IMR-90 (cell line): ENCODE measurements at regions not wholly inside any gene's neighbourhood (a gene's known extent, or its start where the extent isn't known, plus 50 kb on each side); places are given as distances from the start of the nearest gene placed in this dataset.
A peak's percentile ranks its signal among the peaks of the same experiment; 100 is the strongest.

Experiments used
- ATAC-seq: fragments of 200-7000 bp; cut with Tn5 transposase; 2 replicates; pipeline ENCODE4 v1.9.1; 2020; ENCODE audit warnings: low read depth, mild to moderate bottlenecking, moderate library complexity
- BruUV-seq: library from RNA; stranded (reverse); fragments of 400-500 nt; replicated peaks from 2 replicates; lab custom pipeline; 2021; lab: Mats Ljungman, UMichigan
- CTCF ChIA-PET: fragments of 300-600 bp; formaldehyde crosslinking; extraction: SDS; loops from one replicate; lab custom pipeline; 2021; ENCODE audit warnings: antibody characterized with exemption; lab: Yijun Ruan, JAX
- POLR2A ChIA-PET: fragments of 300-600 bp; sonication (Branson Sonifier 250); formaldehyde crosslinking; loops from one replicate; lab custom pipeline; 2022; ENCODE audit warnings: antibody characterized with exemption; ENCODE audit not compliant: unreplicated experiment; lab: Charles Lee
- DNase-seq: peaks from one replicate; pipeline ENCODE4 v3.0.0; 2013
- H2AFZ ChIP-seq: replicated peaks from 2 replicates; pipeline ENCODE3; 2013; ENCODE audit warnings: low read length, mild to moderate bottlenecking; ENCODE audit not compliant: poor library complexity
- H2AK5ac ChIP-seq: 2 replicates; pipeline ENCODE4 v1.6.1; 2013; ENCODE audit warnings: low read depth, low read length, inconsistent platforms
- H2AK9ac ChIP-seq: replicated peaks from 2 replicates; pipeline ENCODE3; 2013; ENCODE audit warnings: mild to moderate bottlenecking, low read depth, low read length, moderate library complexity; ENCODE audit not compliant: poor library complexity
- H2BK120ac ChIP-seq: 2 replicates; pipeline ENCODE4 v1.6.1; 2013; ENCODE audit warnings: low read depth, low read length, inconsistent platforms
- H2BK15ac ChIP-seq: 3 replicates; pipeline ENCODE4 v1.6.1; 2013; ENCODE audit warnings: low read depth, low read length, inconsistent platforms
- H2BK20ac ChIP-seq: 2 replicates; pipeline ENCODE4 v1.6.1; 2013; ENCODE audit warnings: low read depth, mild to moderate bottlenecking, inconsistent platforms, low read length, moderate library complexity
- H2BK5ac ChIP-seq: 2 replicates; pipeline ENCODE4 v1.6.1; 2013; ENCODE audit warnings: mild to moderate bottlenecking, low read depth, low read length, inconsistent platforms; ENCODE audit not compliant: poor library complexity, severe bottlenecking
- H3K14ac ChIP-seq: replicated peaks from 2 replicates; pipeline ENCODE4 v1.6.1; 2013; ENCODE audit warnings: low read depth, low read length, inconsistent platforms
- H3K18ac ChIP-seq: 2 replicates; pipeline ENCODE4 v1.6.1; 2013; ENCODE audit warnings: low read depth, low read length, control low read depth
- H3K23ac ChIP-seq: 2 replicates; pipeline ENCODE4 v1.6.1; 2013; ENCODE audit warnings: low read depth, low read length, inconsistent platforms
- H3K27ac ChIP-seq: 2 replicates; pipeline ENCODE4 v1.5.1; 2013; ENCODE audit warnings: mild to moderate bottlenecking, control low read depth, low read length; ENCODE audit not compliant: insufficient read depth
- H3K27me3 ChIP-seq: 2 replicates; pipeline ENCODE4 v1.6.1; 2013; ENCODE audit warnings: low read length; ENCODE audit not compliant: control insufficient read depth, insufficient read depth
- H3K36me3 ChIP-seq: 2 replicates; pipeline ENCODE4 v1.6.1; 2013; ENCODE audit warnings: low read length, mixed read lengths; ENCODE audit not compliant: control insufficient read depth, insufficient read depth
- H3K4ac ChIP-seq: 2 replicates; pipeline ENCODE4 v1.6.1; 2013; ENCODE audit warnings: low read depth, low read length, inconsistent platforms
- H3K4me1 ChIP-seq: 2 replicates; pipeline ENCODE4 v1.6.1; 2013; ENCODE audit warnings: low read length, mixed read lengths; ENCODE audit not compliant: control insufficient read depth, insufficient read depth
- H3K4me2 ChIP-seq: 2 replicates; pipeline ENCODE4 v1.6.1; 2013; ENCODE audit warnings: low read depth, mild to moderate bottlenecking, control low read depth, low read length, moderate library complexity
- H3K4me3 ChIP-seq: 2 replicates; pipeline ENCODE4 v1.5.1; 2013; ENCODE audit warnings: low read depth, mild to moderate bottlenecking, control low read depth, low read length, moderate library complexity; ENCODE audit not compliant: insufficient read depth
- H3K56ac ChIP-seq: 2 replicates; pipeline ENCODE4 v1.6.1; 2013; ENCODE audit warnings: low read length, inconsistent platforms; ENCODE audit not compliant: insufficient read depth; ENCODE audit errors: extremely low read depth
- H3K79me1 ChIP-seq, 2 experiments: 2 replicates each; pipeline ENCODE4 v1.6.1; 2013; ENCODE audit warnings: low read length in 2 of 2, inconsistent platforms in 1 of 2, low read depth in 1 of 2
- H3K9ac ChIP-seq: 2 replicates; pipeline ENCODE4 v1.6.1; 2013; ENCODE audit warnings: low read depth, low read length, control low read depth
- H3K9me1 ChIP-seq: 2 replicates; pipeline ENCODE4 v1.6.1; 2013; ENCODE audit warnings: low read length, inconsistent platforms; ENCODE audit not compliant: insufficient read depth
- H3K9me3 ChIP-seq: 2 replicates; pipeline ENCODE4 v1.6.1; 2013; ENCODE audit warnings: low read length; ENCODE audit not compliant: control insufficient read depth, insufficient read depth
- H4K20me1 ChIP-seq: 2 replicates; pipeline ENCODE4 v1.6.1; 2013; ENCODE audit warnings: low read length, inconsistent platforms; ENCODE audit not compliant: insufficient read depth
- H4K5ac ChIP-seq: 2 replicates; pipeline ENCODE4 v1.6.1; 2013; ENCODE audit warnings: mild to moderate bottlenecking, low read depth, low read length, control low read depth
- H4K8ac ChIP-seq, 2 experiments: 2 replicates each; pipeline ENCODE4 v1.6.1; 2013; ENCODE audit warnings: low read depth in 2 of 2, low read length in 2 of 2, control low read depth in 1 of 2, inconsistent platforms in 1 of 2
- H4K91ac ChIP-seq: 2 replicates; pipeline ENCODE4 v1.6.1; 2013; ENCODE audit warnings: low read depth, low read length, inconsistent platforms; ENCODE audit not compliant: insufficient read depth
- BHLHE40 ChIP-seq: fragments of 150-350 bp; IDR thresholded peaks from 2 replicates; pipeline ENCODE4 v1.6.1; 2016; ENCODE audit warnings: mild to moderate bottlenecking, low read depth, low read length
- CEBPB ChIP-seq: IDR thresholded peaks from 2 replicates; pipeline ENCODE4 v1.6.1; 2012; ENCODE audit warnings: low read depth, low read length, improper control_type of control experiment
- dilution Hi-C: fragments of 300-500 bp; cut with HindIII; formaldehyde crosslinking; loops from one replicate; pipeline ENCODE4 v1.14.3; 2018; ENCODE audit warnings: low sequenced_read_pairs; ENCODE audit not compliant: unreplicated experiment
- in situ Hi-C: fragments of 300-500 bp; cut with MboI; formaldehyde crosslinking; loops from 3 replicates; pipeline ENCODE4 v1.14.3; 2019; ENCODE audit warnings: low sequenced_read_pairs, inconsistent platforms, mixed read lengths
- intact Hi-C: fragments of 100-400 bp; cut with micrococcal nuclease; formaldehyde crosslinking; loops from 2 replicates; pipeline ENCODE4 v1.10.0; 2022

- no peak overlapping the region for H2BK120ac ChIP-seq
- H4K91ac ChIP-seq, result no peak overlapping the region
- no peaks in the 10 kb centered on the region for H3K9me1 ChIP-seq
- H3K14ac ChIP-seq, result no peak overlapping the region
- TF ChIP-seq CEBPB, result 0 out of 2 replicates have a peak, but pooled peaks have one; percentile 46
- no peak for TF ChIP-seq BHLHE40
- H2BK15ac ChIP-seq, result no peak overlapping the region
- H3K4me1 ChIP-seq, result no peaks in the 10 kb centered on the region
- no peak overlapping the region for H3K23ac ChIP-seq
- H3K27me3 ChIP-seq, result no peaks in the 10 kb centered on the region
- dilution Hi-C loops (no loop called here), in situ Hi-C loops (no loop called here), intact Hi-C loops (no loop called here)
- H3K18ac ChIP-seq, result no peak overlapping the region
- DNase-seq (peak; percentile 80), ATAC-seq (peak; percentile 84)
- no TSS peak for BruUV-seq
- no peak overlapping the region for H2BK20ac ChIP-seq
- no peak overlapping the region for H4K5ac ChIP-seq
- H3K9me3 ChIP-seq, result no peaks in the 10 kb centered on the region
- no peak overlapping the region for H4K8ac ChIP-seq
- no peak overlapping the region for H2AK9ac ChIP-seq
- no peak overlapping the region for H3K4ac ChIP-seq
- H3K56ac ChIP-seq, result no peak overlapping the region
- no peak overlapping the region for H3K27ac ChIP-seq
- no peaks in the 10 kb centered on the region for H3K36me3 ChIP-seq
- CTCF ChIA-PET, result interaction anchor here (4.6 kb wide), 1 partner anchor 64 kb away, joined by 19 read pairs; no protein-coding TSS in a partner anchor
- H3K4me2 ChIP-seq, result no peak overlapping the region
- POLR2A ChIA-PET, result no interaction called here
- H2AK5ac ChIP-seq, result no peak overlapping the region
- H3K79me1 ChIP-seq, result no peaks in the 10 kb centered on the region
- no peak overlapping the region for H2AFZ ChIP-seq
- H3K9ac ChIP-seq, result no peak overlapping the region
- H3K4me3 ChIP-seq, result no peak overlapping the region
- no peak overlapping the region for H2BK5ac ChIP-seq
- no peaks in the 10 kb centered on the region for H4K20me1 ChIP-seq
These were observed 92.0 kb upstream of the TNIP3 start for GRCh38 chr4:121255986-121256750.
